ENCODE measurements at regions not wholly inside any gene's neighbourhood (a gene's known extent, or its start where the extent isn't known, plus 50 kb on each side); places are given as distances from the start of the nearest gene placed in this dataset.

DNA sequence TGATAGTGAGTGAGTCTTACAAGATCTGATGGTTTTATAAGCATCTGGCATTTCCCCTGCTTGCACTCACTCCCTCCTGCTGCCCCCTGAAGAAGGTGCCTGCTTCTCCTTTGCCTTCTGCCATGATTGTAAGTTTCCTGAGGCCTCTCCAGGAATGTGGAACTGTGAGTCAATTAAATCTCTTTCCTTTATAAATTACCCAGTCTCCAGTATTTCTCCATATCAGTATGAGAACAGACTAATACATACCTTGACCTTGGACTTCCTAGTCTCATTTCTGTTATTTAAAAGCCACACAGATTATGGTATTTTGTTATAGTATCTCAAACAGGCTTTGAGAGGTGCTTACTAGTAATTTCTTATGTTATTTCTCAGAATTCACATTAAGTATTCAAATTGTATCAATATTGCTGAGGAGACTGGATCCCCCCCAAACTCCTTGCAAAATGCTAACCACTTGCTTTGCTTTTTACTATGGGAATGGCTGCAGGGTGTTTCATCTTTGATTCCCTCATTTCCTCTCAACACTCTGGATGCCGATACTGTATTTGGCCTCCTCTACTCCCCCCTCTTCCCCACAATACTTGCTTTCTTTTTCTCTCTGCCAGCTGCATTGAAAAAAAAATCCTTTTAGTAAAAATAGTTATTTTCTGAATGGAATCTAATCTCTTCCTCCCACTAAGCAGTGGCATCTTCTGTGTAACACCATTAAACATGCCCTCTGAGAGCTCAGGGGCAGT lies 96.9 kb upstream of the WLS start:
- in situ Hi-C loops (cut with MboI; ENCODE audit: low sequenced_read_pairs, unreplicated experiment): no loop called here
- TF ChIP-seq CTCF (IDR thresholded peaks at IDR 0.05; ENCODE audit: borderline replicate concordance, control extremely low read depth, extremely low read depth, insufficient read depth, missing control alignments): no peak
- no peak for DNase-seq (ENCODE audit: low spot score)

GRCh38 chr1:68328490-68328889 lies 96.2 kb upstream of the WLS start:
- no peak for DNase-seq (ENCODE audit: low spot score)
- in situ Hi-C loops (cut with MboI; ENCODE audit: low sequenced_read_pairs, unreplicated experiment): no loop called here
- no peak for TF ChIP-seq CTCF (IDR thresholded peaks at IDR 0.05; ENCODE audit: borderline replicate concordance, control extremely low read depth, extremely low read depth, insufficient read depth, missing control alignments)

DNA sequence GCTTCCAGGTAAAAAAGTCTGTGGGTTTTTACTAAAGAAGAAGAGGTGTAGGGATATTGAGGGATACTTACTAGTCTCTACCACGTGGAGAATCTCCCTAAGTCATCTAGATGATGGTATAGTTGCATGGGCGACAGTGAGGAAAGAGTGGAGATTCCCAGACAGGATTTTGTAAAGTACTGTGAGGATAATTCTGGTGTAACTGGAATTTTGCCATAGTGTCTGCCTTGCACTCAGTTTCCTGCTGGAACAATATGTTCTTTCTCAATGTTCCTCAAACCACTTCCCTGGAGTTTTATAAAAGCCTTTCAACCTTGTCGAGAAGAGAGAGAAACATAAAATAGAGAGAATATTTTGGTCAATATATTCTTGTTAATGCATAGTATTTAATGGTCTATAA lies 95.1 kb upstream of the WLS start:
- no peak for TF ChIP-seq CTCF (IDR thresholded peaks at IDR 0.05; ENCODE audit: borderline replicate concordance, control extremely low read depth, extremely low read depth, insufficient read depth, missing control alignments)
- in situ Hi-C loops (cut with MboI; ENCODE audit: low sequenced_read_pairs, unreplicated experiment): no loop called here
- no peak for DNase-seq (ENCODE audit: low spot score)

- in situ Hi-C loops (cut with MboI; ENCODE audit: low sequenced_read_pairs, unreplicated experiment): no loop called here
- no peak for DNase-seq (ENCODE audit: low spot score)
- no peak for TF ChIP-seq CTCF (IDR thresholded peaks at IDR 0.05; ENCODE audit: borderline replicate concordance, control extremely low read depth, extremely low read depth, insufficient read depth, missing control alignments)
These were observed 94.2 kb upstream of the WLS start for GRCh38 chr1:68326481-68326880.

DNA sequence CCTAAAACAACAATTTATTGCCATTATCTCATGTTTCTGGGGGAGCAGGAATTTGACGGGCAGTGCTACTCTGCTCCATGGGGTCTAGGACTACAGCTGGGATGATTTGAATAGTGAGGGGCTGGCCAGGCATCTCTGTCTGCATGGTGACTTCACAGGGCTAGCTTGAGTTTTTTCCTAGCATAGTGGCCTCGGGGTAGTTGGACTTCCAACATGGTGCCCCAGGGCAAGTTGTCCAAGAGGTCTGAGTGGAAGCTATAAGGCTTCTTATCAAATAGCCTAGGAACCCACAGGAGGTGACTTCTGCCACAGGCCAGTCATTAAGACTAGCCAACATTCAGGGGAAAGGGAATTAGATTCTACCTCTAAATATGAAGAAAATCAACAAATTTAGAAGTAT lies 92.0 kb upstream of the WLS start:
- DNase-seq (ENCODE audit: low spot score): no peak
- in situ Hi-C loops (cut with MboI; ENCODE audit: low sequenced_read_pairs, unreplicated experiment): no loop called here
- TF ChIP-seq CTCF (IDR thresholded peaks at IDR 0.05; ENCODE audit: borderline replicate concordance, control extremely low read depth, extremely low read depth, insufficient read depth, missing control alignments): no peak

- DNase-seq (ENCODE audit: low spot score): no peak
- in situ Hi-C loops (cut with MboI; ENCODE audit: low sequenced_read_pairs, unreplicated experiment): no loop called here
These were observed 90.7 kb upstream of the WLS start for GRCh38 chr1:68322837-68323687.

More at GRCh38 chr1:68322837-68323687, 90.7 kb upstream of the WLS start:
- no peak for TF ChIP-seq CTCF (IDR thresholded peaks at IDR 0.05; ENCODE audit: borderline replicate concordance, control extremely low read depth, extremely low read depth, insufficient read depth, missing control alignments)
